OCI-LY7 (cell line): ENCODE measurements at regions not wholly inside any gene's neighbourhood (a gene's known extent, or its start where the extent isn't known, plus 50 kb on each side); places are given as distances from the start of the nearest gene placed in this dataset.

Experiments
- EZH2phosphoT487 ChIP-seq: fragments of 200-600 bp; sonication (generic); IDR thresholded peaks from 2 replicates; pipeline ENCODE4 v1.6.1; 2018; ENCODE audit warnings: low read depth, borderline replicate concordance, mild to moderate bottlenecking, mixed run types, antibody characterized with exemption, low read length, moderate library complexity, mixed read lengths
- TF ChIP-seq, protein P1 (sequence below): fragments of 200-600 bp; sonication (generic); conservative IDR thresholded peaks from 2 replicates; pipeline ENCODE4 v1.5.1; 2014; ENCODE audit warnings: mild to moderate bottlenecking, antibody characterized with exemption, low read length, moderate library complexity, mixed read lengths

DNA sequence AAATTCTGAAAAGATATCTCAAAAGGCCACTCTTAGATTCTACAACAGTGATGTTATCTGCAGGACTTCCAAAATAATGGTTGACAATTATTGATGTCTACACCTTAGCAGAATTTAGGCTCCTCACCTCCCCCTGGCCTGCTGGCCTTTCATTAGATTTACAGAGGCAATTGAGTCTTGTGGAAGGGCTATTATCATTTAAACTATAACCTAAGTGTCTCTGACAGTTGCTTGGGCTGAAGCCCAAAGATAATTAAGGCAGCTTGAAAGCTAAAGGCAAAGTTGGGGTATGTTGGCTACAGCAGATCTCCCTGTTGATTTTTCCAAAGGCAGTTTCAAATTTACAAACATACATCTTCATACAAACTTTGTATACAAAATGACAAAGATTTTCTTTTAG, 912.3 kb downstream of the TAF11L14 start:
- TF ChIP-seq, protein P1, sequence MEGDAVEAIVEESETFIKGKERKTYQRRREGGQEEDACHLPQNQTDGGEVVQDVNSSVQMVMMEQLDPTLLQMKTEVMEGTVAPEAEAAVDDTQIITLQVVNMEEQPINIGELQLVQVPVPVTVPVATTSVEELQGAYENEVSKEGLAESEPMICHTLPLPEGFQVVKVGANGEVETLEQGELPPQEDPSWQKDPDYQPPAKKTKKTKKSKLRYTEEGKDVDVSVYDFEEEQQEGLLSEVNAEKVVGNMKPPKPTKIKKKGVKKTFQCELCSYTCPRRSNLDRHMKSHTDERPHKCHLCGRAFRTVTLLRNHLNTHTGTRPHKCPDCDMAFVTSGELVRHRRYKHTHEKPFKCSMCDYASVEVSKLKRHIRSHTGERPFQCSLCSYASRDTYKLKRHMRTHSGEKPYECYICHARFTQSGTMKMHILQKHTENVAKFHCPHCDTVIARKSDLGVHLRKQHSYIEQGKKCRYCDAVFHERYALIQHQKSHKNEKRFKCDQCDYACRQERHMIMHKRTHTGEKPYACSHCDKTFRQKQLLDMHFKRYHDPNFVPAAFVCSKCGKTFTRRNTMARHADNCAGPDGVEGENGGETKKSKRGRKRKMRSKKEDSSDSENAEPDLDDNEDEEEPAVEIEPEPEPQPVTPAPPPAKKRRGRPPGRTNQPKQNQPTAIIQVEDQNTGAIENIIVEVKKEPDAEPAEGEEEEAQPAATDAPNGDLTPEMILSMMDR = no peak
- TF ChIP-seq EZH2phosphoT487 = no peak
